ENCODE measurements at regions not wholly inside any gene's neighbourhood (a gene's known extent, or its start where the extent isn't known, plus 50 kb on each side); places are given as distances from the start of the nearest gene placed in this dataset.

DNA sequence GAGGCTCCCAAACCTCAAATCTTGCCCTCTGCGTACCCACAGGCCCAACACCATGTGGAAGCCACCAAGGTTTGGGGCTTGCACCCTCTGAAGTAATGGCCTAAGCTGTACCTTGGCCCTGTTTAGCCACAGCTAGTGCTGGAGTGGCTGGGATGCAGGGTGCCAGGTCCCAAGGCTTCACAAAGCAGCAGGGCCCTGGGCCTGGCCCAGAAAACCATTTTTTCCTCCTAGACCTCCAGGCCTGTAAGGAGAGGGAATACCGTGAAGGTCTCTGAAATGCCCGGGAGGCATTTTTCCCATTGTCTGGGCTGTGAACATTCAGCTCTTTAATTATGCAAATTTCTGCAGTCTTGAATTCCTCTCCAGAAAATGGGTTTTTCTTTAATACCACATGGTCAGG, 223.7 kb upstream of the CCN2 start:
- DNase-seq (ENCODE audit: low read depth, low spot score) = no peak
- TF ChIP-seq FOXP2 (optimal IDR thresholded peaks at IDR 0.05; ENCODE audit: control extremely low read depth, extremely low read length, insufficient read depth) (no peak), POLR2AphosphoS5 (IDR thresholded peaks at IDR 0.05; ENCODE audit: borderline replicate concordance, low read depth, low read length) (no peak)

DNA sequence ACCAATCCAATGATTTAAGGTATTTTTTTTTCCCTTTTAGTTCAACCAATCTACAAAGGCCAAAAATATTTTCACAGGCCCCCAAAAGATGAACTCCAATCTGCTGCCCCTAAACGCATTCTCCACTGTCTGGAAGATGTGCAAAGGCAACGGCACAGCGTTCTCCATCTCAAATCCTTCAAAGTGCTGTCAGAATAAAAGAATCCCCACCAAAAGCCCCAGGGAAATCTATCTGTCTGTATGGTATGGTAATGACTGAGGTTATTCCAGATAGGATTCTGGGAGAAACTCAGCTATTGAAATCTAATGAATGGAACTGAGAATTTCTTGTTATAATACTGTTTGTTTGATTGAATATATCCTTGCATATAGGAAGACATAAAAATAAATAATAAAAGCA, 217.8 kb upstream of the CCN2 start:
- H3K27ac ChIP-seq = no peak overlapping the region
- no peaks in the 10 kb centered on the region for H3K36me3 ChIP-seq (ENCODE audit: insufficient read depth, low read length)
- no peak overlapping the region for H3K9ac ChIP-seq (ENCODE audit: insufficient read length)
- TF ChIP-seq EZH2 (IDR thresholded peaks at IDR 0.05) (no peak), POLR2AphosphoS5 (IDR thresholded peaks at IDR 0.05; ENCODE audit: borderline replicate concordance, low read depth, low read length) (no peak), FOXP2 (optimal IDR thresholded peaks at IDR 0.05; ENCODE audit: control extremely low read depth, extremely low read length, insufficient read depth) (no peak)
- DNase-seq (ENCODE audit: low read depth, low spot score) = no peak
- H3K9me3 ChIP-seq (ENCODE audit: low read depth, low read length) = peaks cover 3% of the 10 kb centered on the region; the same call in 1 of the 2 replicates
- H3K4me3 ChIP-seq = no peak overlapping the region

More for the DNA sequence above, 223.7 kb upstream of the CCN2 start:
- H3K27ac ChIP-seq = no peak overlapping the region
- no peaks in the 10 kb centered on the region for H3K36me3 ChIP-seq (ENCODE audit: insufficient read depth, low read length)
- no peaks in the 10 kb centered on the region for H3K9me3 ChIP-seq (ENCODE audit: low read depth, low read length)
- H3K9ac ChIP-seq (ENCODE audit: insufficient read length) = no peak overlapping the region
- H3K4me3 ChIP-seq = no peak overlapping the region

DNA sequence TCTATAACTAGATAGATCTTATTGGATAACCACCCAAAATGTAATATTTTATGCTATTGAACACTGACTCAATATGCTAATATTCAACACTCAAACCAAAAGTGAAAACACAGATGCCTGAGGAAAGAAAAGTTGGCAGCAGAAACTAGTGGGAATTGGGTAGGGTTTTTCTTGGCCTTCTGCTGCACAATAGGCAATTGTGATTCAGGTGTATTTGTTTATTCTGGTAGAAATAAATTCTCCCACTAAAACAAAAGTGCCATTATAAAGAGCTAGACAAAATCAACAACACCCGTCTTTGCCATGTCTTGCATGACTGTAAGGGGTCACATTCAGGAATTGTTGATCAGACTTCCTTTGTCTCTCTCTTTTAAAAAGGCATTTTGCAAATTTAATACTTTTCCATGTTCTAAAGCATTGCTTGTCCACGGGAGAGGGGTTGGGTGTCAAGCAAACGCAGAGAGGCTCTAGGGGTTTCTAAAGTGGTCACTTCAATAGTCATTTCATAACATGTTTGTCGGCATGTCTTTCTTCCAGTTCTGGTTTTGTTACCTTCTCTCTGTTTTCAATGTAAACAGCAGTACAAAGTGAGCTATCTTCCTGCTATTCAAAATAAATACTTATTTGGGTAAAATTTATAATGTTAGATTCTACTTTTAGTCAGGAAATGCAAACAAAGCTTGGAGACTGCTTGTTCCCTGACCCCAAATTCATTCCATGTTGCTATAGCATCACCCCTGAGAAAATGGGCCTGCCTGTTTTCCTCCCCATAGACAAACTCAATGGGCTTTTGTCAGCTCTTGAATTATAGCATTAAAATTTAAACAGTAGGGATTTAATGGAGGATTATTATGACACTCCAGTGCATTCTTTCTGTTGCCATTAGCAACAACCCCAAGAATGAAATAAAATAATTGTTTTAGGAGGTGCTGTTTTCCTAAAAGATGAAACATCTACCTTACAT, 217.0 kb upstream of the CCN2 start:
- Histone ChIP-seq H3K36me3 (ENCODE audit: insufficient read depth, low read length) (no peaks in the 10 kb centered on the region), H3K9me3 (ENCODE audit: low read depth, low read length) (peaks cover 3% of the 10 kb centered on the region; the same call in 1 of the 2 replicates), H3K9ac (ENCODE audit: insufficient read length) (no peak overlapping the region), H3K27ac (no peak overlapping the region), H3K4me3 (no peak overlapping the region)
- DNase-seq (ENCODE audit: low read depth, low spot score) = no peak
- TF ChIP-seq POLR2AphosphoS5 (IDR thresholded peaks at IDR 0.05; ENCODE audit: borderline replicate concordance, low read depth, low read length) (no peak), FOXP2 (optimal IDR thresholded peaks at IDR 0.05; ENCODE audit: control extremely low read depth, extremely low read length, insufficient read depth) (no peak), EZH2 (IDR thresholded peaks at IDR 0.05) (no peak)

DNA sequence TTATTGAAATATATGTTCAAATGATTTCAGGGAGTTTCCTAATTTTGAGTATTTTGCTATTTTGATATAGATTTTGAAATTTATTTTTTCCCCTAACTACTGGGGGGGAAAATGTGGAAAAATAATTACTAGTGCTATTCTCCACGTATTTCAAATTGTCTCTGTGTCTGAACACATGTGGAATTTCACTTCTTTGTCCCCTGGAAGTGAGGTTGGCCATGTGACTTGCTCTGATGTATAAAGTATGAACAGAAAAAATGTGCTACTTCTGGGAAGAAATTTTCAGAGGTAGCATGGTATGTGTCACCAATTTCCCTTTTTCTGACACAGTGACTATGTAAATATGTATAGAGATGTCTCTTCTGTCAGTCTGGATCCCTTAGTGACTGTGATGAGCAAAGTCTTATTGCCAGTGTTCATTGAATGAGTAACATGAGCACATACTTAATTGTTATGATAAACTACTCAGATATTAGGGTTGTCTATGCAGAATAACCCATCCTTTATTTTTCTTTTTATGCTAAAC, 215.4 kb upstream of the CCN2 start:
- Histone ChIP-seq H3K9ac (ENCODE audit: insufficient read length) (no peak overlapping the region), H3K4me3 (no peak overlapping the region), H3K27ac (no peak overlapping the region), H3K9me3 (ENCODE audit: low read depth, low read length) (peaks cover 3% of the 10 kb centered on the region; the same call in 1 of the 2 replicates), H3K36me3 (ENCODE audit: insufficient read depth, low read length) (no peaks in the 10 kb centered on the region)
- DNase-seq (ENCODE audit: low read depth, low spot score) = no peak
- TF ChIP-seq FOXP2 (optimal IDR thresholded peaks at IDR 0.05; ENCODE audit: control extremely low read depth, extremely low read length, insufficient read depth) = no peak
- TF ChIP-seq EZH2 (IDR thresholded peaks at IDR 0.05) = no peak
- TF ChIP-seq POLR2AphosphoS5 (IDR thresholded peaks at IDR 0.05; ENCODE audit: borderline replicate concordance, low read depth, low read length) = no peak

DNA sequence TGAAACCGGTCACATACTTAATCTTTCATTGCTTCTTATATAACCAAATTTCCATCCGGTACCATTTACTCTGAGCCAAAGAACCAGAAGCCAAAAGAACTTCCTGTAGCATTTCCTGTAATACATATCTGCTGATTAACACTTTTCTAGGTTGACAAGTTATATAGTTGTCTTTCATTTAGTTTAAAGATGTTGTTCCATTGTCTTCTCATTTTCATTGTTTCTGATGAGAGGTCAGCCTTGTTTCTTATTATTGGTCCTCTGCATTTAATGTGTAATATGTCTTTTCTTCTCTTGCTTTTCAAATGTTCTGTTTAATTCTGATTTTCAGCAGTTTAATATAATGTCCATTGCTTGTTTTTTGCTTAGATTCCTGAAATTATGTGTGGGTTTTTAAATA, 214.5 kb upstream of the CCN2 start:
- Histone ChIP-seq H3K4me3 (no peak overlapping the region), H3K36me3 (ENCODE audit: insufficient read depth, low read length) (no peaks in the 10 kb centered on the region)

DNA sequence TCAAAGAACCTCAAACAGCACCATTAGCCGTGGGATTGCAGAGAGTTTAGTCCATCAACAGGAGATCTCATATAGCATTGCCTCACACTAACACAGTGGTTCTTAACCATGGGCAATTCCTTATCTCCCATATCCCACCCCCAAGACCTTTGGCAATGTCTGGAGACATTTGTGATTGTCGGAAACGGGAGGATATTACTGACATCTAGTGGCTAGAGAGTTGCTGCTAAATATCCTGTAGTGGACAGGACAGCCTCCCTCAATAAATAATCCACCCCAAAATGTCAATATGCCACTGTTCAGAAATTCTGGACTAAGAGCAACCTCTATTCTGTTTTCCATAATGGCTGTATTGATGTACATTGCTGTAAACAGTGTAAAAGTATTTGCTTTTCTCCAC, 210.1 kb upstream of the CCN2 start:
- Histone ChIP-seq H3K27ac (no peak overlapping the region), H3K4me3 (no peak overlapping the region), H3K9ac (ENCODE audit: insufficient read length) (no peak overlapping the region), H3K9me3 (ENCODE audit: low read depth, low read length) (peaks cover 3% of the 10 kb centered on the region; the same call in 1 of the 2 replicates), H3K36me3 (ENCODE audit: insufficient read depth, low read length) (no peaks in the 10 kb centered on the region)
- DNase-seq (ENCODE audit: low read depth, low spot score) = no peak
- no peak for TF ChIP-seq FOXP2 (optimal IDR thresholded peaks at IDR 0.05; ENCODE audit: control extremely low read depth, extremely low read length, insufficient read depth)
- no peak for TF ChIP-seq POLR2AphosphoS5 (IDR thresholded peaks at IDR 0.05; ENCODE audit: borderline replicate concordance, low read depth, low read length)
- no peak for TF ChIP-seq EZH2 (IDR thresholded peaks at IDR 0.05)

More for the DNA sequence above, 214.5 kb upstream of the CCN2 start:
- TF ChIP-seq POLR2AphosphoS5 (IDR thresholded peaks at IDR 0.05; ENCODE audit: borderline replicate concordance, low read depth, low read length) = no peak
- TF ChIP-seq EZH2 (IDR thresholded peaks at IDR 0.05) = no peak
- TF ChIP-seq FOXP2 (optimal IDR thresholded peaks at IDR 0.05; ENCODE audit: control extremely low read depth, extremely low read length, insufficient read depth) = no peak
- Histone ChIP-seq H3K9ac (ENCODE audit: insufficient read length) (no peak overlapping the region), H3K27ac (no peak overlapping the region), H3K9me3 (ENCODE audit: low read depth, low read length) (peaks cover 3% of the 10 kb centered on the region; the same call in 1 of the 2 replicates)
- no peak for DNase-seq (ENCODE audit: low read depth, low spot score)

DNA sequence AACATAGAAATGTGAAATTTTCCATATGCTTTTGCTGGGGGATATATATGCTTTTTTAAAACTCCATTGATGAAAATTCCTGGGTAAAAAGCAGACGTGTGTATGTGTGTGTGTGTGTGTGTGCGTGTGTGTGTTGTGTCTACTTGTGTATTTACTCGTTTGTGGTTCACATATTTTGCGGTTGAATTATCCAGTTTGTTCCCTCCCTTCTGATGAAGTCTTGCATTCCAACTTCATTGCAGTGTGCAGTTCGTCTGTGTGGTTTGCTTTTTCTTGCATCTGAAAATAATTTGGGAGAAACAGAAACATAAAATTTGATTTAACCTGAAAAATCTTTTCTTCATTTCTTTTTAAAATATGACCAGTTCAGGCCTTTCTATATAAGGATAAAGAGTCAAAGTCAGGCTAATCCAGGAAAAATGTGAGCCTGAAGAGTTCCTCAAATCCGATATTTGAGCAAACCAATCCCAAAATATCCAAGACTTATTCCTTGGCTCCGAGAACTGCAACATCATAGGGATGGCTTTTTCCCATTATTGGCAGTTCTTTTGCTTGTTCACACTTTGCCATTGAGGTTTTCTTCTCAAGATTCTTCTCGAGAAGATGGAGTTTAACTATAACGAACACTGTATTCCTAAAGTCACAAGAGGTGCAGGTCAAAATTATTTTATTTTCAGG, 202.2 kb upstream of the CCN2 start:
- no peak for TF ChIP-seq POLR2AphosphoS5 (IDR thresholded peaks at IDR 0.05; ENCODE audit: borderline replicate concordance, low read depth, low read length)
- no peak for TF ChIP-seq FOXP2 (optimal IDR thresholded peaks at IDR 0.05; ENCODE audit: control extremely low read depth, extremely low read length, insufficient read depth)
- TF ChIP-seq EZH2 (IDR thresholded peaks at IDR 0.05) = no peak
- Histone ChIP-seq H3K4me3 (no peak overlapping the region), H3K27ac (no peak overlapping the region), H3K36me3 (ENCODE audit: insufficient read depth, low read length) (no peaks in the 10 kb centered on the region), H3K9me3 (ENCODE audit: low read depth, low read length) (no peaks in the 10 kb centered on the region), H3K9ac (ENCODE audit: insufficient read length) (no peak overlapping the region)
- no peak for DNase-seq (ENCODE audit: low read depth, low spot score)

DNA sequence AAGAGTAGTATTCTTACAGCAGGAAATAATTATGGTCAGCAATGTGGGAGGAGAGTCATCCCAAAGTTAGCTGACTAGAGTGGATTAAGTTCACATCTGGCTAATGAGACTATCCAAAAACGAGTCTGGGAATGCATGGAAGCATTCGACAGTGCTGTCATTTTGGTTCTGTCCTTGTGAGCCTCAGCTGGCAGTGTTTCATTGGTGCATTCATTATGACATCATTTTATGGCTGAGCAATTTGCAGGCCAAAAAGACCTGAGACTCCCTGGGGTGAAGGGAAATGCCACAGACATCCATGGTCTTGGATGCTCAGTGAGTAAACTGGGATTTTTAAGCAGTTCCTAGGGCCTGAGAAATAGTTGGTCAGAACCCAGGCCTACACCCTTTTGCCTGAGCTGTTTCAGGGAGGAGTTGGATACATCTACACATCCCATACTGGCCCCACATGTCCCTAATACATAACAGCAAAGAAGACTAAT, 196.4 kb upstream of the CCN2 start:
- DNase-seq (ENCODE audit: low read depth, low spot score) = no peak
- Histone ChIP-seq H3K27ac (no peak overlapping the region), H3K9ac (ENCODE audit: insufficient read length) (no peak overlapping the region), H3K9me3 (ENCODE audit: low read depth, low read length) (no peaks in the 10 kb centered on the region), H3K36me3 (ENCODE audit: insufficient read depth, low read length) (no peaks in the 10 kb centered on the region), H3K4me3 (no peak overlapping the region)
- TF ChIP-seq POLR2AphosphoS5 (IDR thresholded peaks at IDR 0.05; ENCODE audit: borderline replicate concordance, low read depth, low read length) (no peak), EZH2 (IDR thresholded peaks at IDR 0.05) (no peak)
